Lung (tissue), 11 donors: ENCODE measurements at regions not wholly inside any gene's neighbourhood (a gene's known extent, or its start where the extent isn't known, plus 50 kb on each side); places are given as distances from the start of the nearest gene placed in this dataset.

Source experiments
- ATAC-seq: fragments of 200-7000 bp; cut with Tn5 transposase; one replicate; pipeline ENCODE4 v1.9.1; 2020; ENCODE audit warnings: moderate number of reproducible peaks; ENCODE audit not compliant: insufficient read depth, low FRiP score
- DNase-seq, 3 donors: peaks; one replicate each; pipeline ENCODE4 v3.0.0-alpha.2; 2013 to 2017
- H3K27ac ChIP-seq, 2 donors: one replicate each; pipeline ENCODE4 v1.5.1; 2013; ENCODE audit warnings: mild to moderate bottlenecking in 2 of 2, moderate library complexity in 2 of 2, control low read depth in 1 of 2, inconsistent platforms in 1 of 2, low read depth in 1 of 2, low read length in 1 of 2
- H3K27me3 ChIP-seq, 3 donors: one replicate each; pipeline ENCODE4 v1.5.1; 2013; ENCODE audit warnings: low read length in 2 of 3; ENCODE audit not compliant: control insufficient read depth in 3 of 3, insufficient read depth in 3 of 3
- H3K36me3 ChIP-seq, 4 donors: one replicate each; pipeline ENCODE4 v1.5.1; 2013; ENCODE audit warnings: low read length in 4 of 4, mild to moderate bottlenecking in 1 of 4, moderate library complexity in 1 of 4; ENCODE audit not compliant: control insufficient read depth in 4 of 4, insufficient read depth in 4 of 4
- H3K4me1 ChIP-seq, 5 donors: one replicate each; pipeline ENCODE4 v1.5.1; 2013; ENCODE audit warnings: low read length in 5 of 5, mild to moderate bottlenecking in 2 of 5, moderate library complexity in 1 of 5; ENCODE audit not compliant: control insufficient read depth in 5 of 5, insufficient read depth in 5 of 5
- H3K4me3 ChIP-seq: one replicate; pipeline ENCODE4 v1.5.1; 2013; ENCODE audit warnings: mild to moderate bottlenecking, control low read depth, moderate library complexity
- H3K9ac ChIP-seq, 2 donors: one replicate each; pipeline ENCODE4 v1.5.1; 2013; ENCODE audit warnings: low read length in 2 of 2, control low read depth in 1 of 2; ENCODE audit not compliant: insufficient read depth in 1 of 2
- H3K9me3 ChIP-seq, 4 donors: one replicate each; pipeline ENCODE4 v1.5.1; 2013; ENCODE audit warnings: low read length in 3 of 4, mild to moderate bottlenecking in 1 of 4, moderate library complexity in 1 of 4; ENCODE audit not compliant: control insufficient read depth in 4 of 4, insufficient read depth in 3 of 4
- CTCF ChIP-seq: IDR thresholded peaks from 2 replicates; pipeline ENCODE4 v1.5.1; 2012; ENCODE audit warnings: mild to moderate bottlenecking; ENCODE audit errors: control extremely low read depth, extremely low read depth
- WGBS, 2 donors: extraction: QIAGEN DNeasy Blood & Tissue Kit; methylation state at CpG; one replicate each; pipeline ENCODE4 v1.1.7; 2013; 5-methylcytosine and 5-hydroxymethylcytosine counted together
- donor health status: control.
- donor health status: control.
- donor health status: Bipolar disorder and iron deficiency.
- donor health status: healthy.
- donor health status: DM: yes; HTN: yes; CAD: no.

GRCh38 chr13:62122434-62122833 lies 706.8 kb upstream of the PCDH20 start:
- Histone ChIP-seq H3K27me3 (no peaks in the 10 kb centered on the region), H3K9ac (no peak overlapping the region), H3K9me3 (no peaks in the 10 kb centered on the region), H3K4me3 (no peak overlapping the region), H3K36me3 (no peaks in the 10 kb centered on the region), H3K4me1 (no peaks in the 10 kb centered on the region), H3K27ac (no peak overlapping the region)
- ATAC-seq: no peak
- no peak for DNase-seq
- TF ChIP-seq CTCF: no peak
- WGBS, 2 donors: 61 to 63% methylated on average over 2 of the region's 2 CpGs

DNA sequence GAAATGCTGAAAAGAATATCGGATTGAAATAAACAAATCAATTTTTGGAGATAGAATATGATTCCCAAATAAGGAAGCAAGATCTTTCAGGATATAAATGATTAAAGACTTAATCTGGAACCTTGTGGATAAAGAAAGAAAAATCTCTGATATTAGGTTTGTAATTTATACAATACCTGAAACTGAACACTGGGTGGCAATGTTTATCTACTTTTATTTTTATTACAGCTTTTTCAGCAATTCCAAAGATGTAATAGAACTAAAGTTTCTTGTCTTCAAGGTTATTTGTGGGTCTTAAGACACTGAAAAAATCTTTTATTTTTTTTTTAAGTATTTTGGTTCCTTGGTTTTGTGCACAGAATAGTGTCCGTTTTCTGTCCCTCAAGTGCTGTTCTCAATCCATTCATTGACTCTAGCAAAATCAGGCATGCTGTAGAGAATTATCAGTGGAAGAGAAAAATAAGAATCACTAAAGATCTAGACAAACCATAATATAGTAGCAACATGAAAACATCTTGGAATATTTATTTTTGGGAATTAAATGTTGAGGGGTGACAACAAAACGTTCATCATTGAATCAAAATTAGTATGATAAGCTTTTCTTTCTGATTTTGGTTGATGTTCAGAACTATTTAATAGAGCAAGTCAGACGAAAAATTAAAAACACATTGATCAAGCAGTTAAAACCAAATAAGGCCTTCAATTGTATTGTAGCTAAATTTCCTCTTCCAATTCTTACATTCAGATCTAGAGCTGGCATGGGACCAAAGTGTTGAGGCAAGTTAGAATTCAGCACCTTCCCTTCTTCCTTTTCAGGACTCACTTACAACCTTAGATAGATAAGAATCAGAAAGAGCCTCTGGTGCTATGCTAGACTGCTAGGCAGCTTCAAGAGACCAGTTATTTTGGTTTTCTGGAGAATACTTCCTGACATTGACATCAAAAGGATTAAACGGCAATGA lies 704.4 kb upstream of the PCDH20 start:
- Histone ChIP-seq H3K4me1 (no peaks in the 10 kb centered on the region), H3K27ac (no peak overlapping the region), H3K4me3 (no peak overlapping the region), H3K36me3 (no peaks in the 10 kb centered on the region), H3K9ac (no peak overlapping the region), H3K27me3 (no peaks in the 10 kb centered on the region), H3K9me3 (no peaks in the 10 kb centered on the region)
- ATAC-seq: no peak
- 54 to 57% methylated on average over 5 of the region's 5 CpGs for WGBS, 2 donors
- DNase-seq: peak in 2 of 3 donors; percentile 56 to 66
- no peak for TF ChIP-seq CTCF

- no peak for TF ChIP-seq CTCF
- H3K36me3 ChIP-seq: no peaks in the 10 kb centered on the region
- no peak overlapping the region for H3K4me3 ChIP-seq
- no peak for ATAC-seq
- no peaks in the 10 kb centered on the region for H3K27me3 ChIP-seq
- H3K9me3 ChIP-seq: no peaks in the 10 kb centered on the region
- 63 to 82% methylated on average over 4 of the region's 4 CpGs for WGBS, 2 donors
- H3K9ac ChIP-seq: no peak overlapping the region
- no peak overlapping the region for H3K27ac ChIP-seq
- DNase-seq: no peak
- H3K4me1 ChIP-seq: no peaks in the 10 kb centered on the region
Observed at GRCh38 chr13:62115831-62116230, 700.2 kb upstream of the PCDH20 start.

DNA sequence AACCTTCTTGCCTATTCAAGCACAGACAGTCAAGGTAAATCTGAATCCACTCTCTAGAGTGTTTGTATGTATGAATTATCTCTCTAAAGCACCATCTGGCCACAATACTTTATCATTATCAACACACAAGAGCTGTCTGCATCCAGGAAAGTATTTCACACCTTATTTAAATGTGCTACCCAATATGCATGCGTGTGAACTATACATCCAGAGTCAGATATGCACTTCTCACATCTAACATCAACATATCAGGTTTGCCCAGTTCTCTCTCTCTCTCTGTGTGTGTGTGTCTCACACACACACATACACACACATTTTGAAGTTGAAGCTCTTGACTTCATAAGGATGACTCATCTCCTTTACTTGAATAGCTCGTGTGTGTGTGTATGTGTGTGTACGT lies 697.5 kb upstream of the PCDH20 start:
- no peak overlapping the region for H3K27ac ChIP-seq
- H3K4me3 ChIP-seq: no peak overlapping the region
- DNase-seq (no peak), ATAC-seq (no peak)
- H3K9ac ChIP-seq: no peak overlapping the region
- no peaks in the 10 kb centered on the region for H3K27me3 ChIP-seq
- no peak for TF ChIP-seq CTCF
- H3K4me1 ChIP-seq: no peaks in the 10 kb centered on the region
- H3K9me3 ChIP-seq: no peaks in the 10 kb centered on the region
- WGBS, 2 donors: 63 to 81% methylated on average over 3 of the region's 3 CpGs
- H3K36me3 ChIP-seq: no peaks in the 10 kb centered on the region
